B cell (primary cell): ENCODE measurements at regions not wholly inside any gene's neighbourhood (a gene's known extent, or its start where the extent isn't known, plus 50 kb on each side); places are given as distances from the start of the nearest gene placed in this dataset.

ENCODE experiments used
- CTCF ChIP-seq: fragments of 200-600 bp; IDR thresholded peaks from one replicate; pipeline ENCODE4 v1.8.0; 2022; ENCODE audit warnings: antibody characterized with exemption, mild to moderate bottlenecking
- EZH2 ChIP-seq: IDR thresholded peaks from 2 replicates; pipeline ENCODE4 v1.6.1; 2012; ENCODE audit warnings: borderline replicate concordance, low read depth, mild to moderate bottlenecking, moderate library complexity, low read length; ENCODE audit not compliant: insufficient read depth, poor library complexity, severe bottlenecking

GRCh38 chr6:77535172-77535571, 71.9 kb upstream of the HTR1B start:
- no peak for TF ChIP-seq CTCF
- TF ChIP-seq EZH2: no peak
